Endodermal cell (in vitro differentiated cells): ENCODE measurements at regions not wholly inside any gene's neighbourhood (a gene's known extent, or its start where the extent isn't known, plus 50 kb on each side); places are given as distances from the start of the nearest gene placed in this dataset.

Experiments used
- DNase-seq: peaks from one replicate; pipeline ENCODE4 v3.0.0-alpha.2; 2017
- H3K27ac ChIP-seq: 2 replicates; pipeline ENCODE4 v1.5.1; 2013; ENCODE audit warnings: mild to moderate bottlenecking, low read depth, low read length, moderate library complexity
- H3K27me3 ChIP-seq: 2 replicates; pipeline ENCODE4 v1.6.1; 2013; ENCODE audit warnings: mild to moderate bottlenecking, low read length, moderate library complexity; ENCODE audit not compliant: insufficient read depth, control insufficient read depth, poor library complexity, severe bottlenecking
- H3K36me3 ChIP-seq: 2 replicates; pipeline ENCODE4 v1.7.0; 2013; ENCODE audit warnings: mild to moderate bottlenecking, low read length, moderate library complexity; ENCODE audit not compliant: control insufficient read depth, insufficient read depth
- H3K4me1 ChIP-seq: one replicate; pipeline ENCODE4 v1.7.0; 2013; ENCODE audit warnings: low read length; ENCODE audit not compliant: control insufficient read depth, insufficient read depth
- H3K4me3 ChIP-seq: 2 replicates; pipeline ENCODE4 v1.5.1; 2013; ENCODE audit warnings: mild to moderate bottlenecking, low read length, moderate library complexity
- H3K9ac ChIP-seq: 2 replicates; pipeline ENCODE4 v1.6.1; 2013; ENCODE audit warnings: mild to moderate bottlenecking, low read length, moderate library complexity; ENCODE audit not compliant: poor library complexity, severe bottlenecking; ENCODE audit errors: extremely low read depth
- H3K9me3 ChIP-seq: 2 replicates; pipeline ENCODE4 v1.6.1; 2013; ENCODE audit warnings: mild to moderate bottlenecking, low read length, moderate library complexity; ENCODE audit not compliant: control insufficient read depth
- H3K27ac Mint-ChIP-seq: 2 replicates; pipeline ENCODE4 v1.8.0; 2020; ENCODE audit warnings: mixed read lengths
- H3K27me3 Mint-ChIP-seq: 2 replicates; pipeline ENCODE4 v1.8.0; 2021; ENCODE audit warnings: mild to moderate bottlenecking, mixed read lengths; ENCODE audit not compliant: insufficient read depth
- H3K36me3 Mint-ChIP-seq: 2 replicates; pipeline ENCODE4 v1.8.0; 2020; ENCODE audit warnings: low read depth, mixed read lengths
- H3K4me1 Mint-ChIP-seq: 2 replicates; pipeline ENCODE4 v1.8.0; 2020; ENCODE audit warnings: mixed read lengths
- H3K4me3 Mint-ChIP-seq: 2 replicates; pipeline ENCODE4 v1.8.0; 2020; ENCODE audit warnings: mild to moderate bottlenecking, moderate library complexity, mixed read lengths
- H3K9me3 Mint-ChIP-seq: 2 replicates; pipeline ENCODE4 v1.8.0; 2020; ENCODE audit warnings: mild to moderate bottlenecking, mixed read lengths
- CTCF ChIP-seq: fragments of 200-600 bp; sonication (generic); conservative IDR thresholded peaks from 2 replicates; pipeline ENCODE4 v1.5.0; 2021; ENCODE audit warnings: antibody characterized with exemption, mild to moderate bottlenecking
- WGBS, 2 experiments: methylation state at CpG; one replicate each; pipeline versions ENCODE4 v1.1.5 to v1.1.7; 2013; ENCODE audit warnings: missing lambda C conversion rate in 2 of 2, mixed read lengths in 1 of 2; ENCODE audit not compliant: insufficient coverage in 1 of 2, insufficient read length in 1 of 2; 5-methylcytosine and 5-hydroxymethylcytosine counted together

DNA sequence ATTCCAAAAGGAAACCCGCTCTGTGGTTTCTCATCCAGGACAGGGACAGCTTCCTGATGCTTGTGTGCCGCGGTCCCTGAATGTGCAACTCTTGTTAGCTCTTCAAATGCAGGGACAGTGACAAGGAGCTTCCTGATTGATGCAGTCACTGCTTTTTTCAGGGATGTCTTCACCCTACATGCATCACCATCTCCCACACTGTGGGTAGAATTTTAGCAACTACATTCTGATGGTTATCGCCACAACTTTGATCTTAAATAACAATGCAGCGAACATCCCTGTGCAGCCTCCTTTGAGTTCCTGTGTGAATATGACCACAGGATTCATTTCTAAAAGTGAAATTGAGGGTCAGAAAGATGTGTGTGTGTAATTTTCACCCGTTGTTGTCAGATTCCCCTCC is 115.0 kb downstream of the GGTLC2 start:
- Histone ChIP-seq H3K36me3 (no peaks in the 10 kb centered on the region), H3K4me3 (no peak overlapping the region), H3K27me3 (peaks cover 22% of the 10 kb centered on the region), H3K27ac (no peak overlapping the region), H3K4me1 (no peaks in the 10 kb centered on the region), H3K9me3 (no peaks in the 10 kb centered on the region), H3K9ac (no peak overlapping the region)
- no peak overlapping the region for H3K27ac Mint-ChIP-seq
- no peaks in the 10 kb centered on the region for H3K36me3 Mint-ChIP-seq
- 75 to 83% methylated on average over 6 of the region's 6 CpGs for WGBS, 2 experiments
- H3K4me1 Mint-ChIP-seq, result no peaks in the 10 kb centered on the region
- no peak overlapping the region for H3K4me3 Mint-ChIP-seq
- no peak for DNase-seq
- no peaks in the 10 kb centered on the region for H3K9me3 Mint-ChIP-seq
- TF ChIP-seq CTCF, result no peak
- H3K27me3 Mint-ChIP-seq, result peaks cover 69% of the 10 kb centered on the region

GRCh38 chr22:22759889-22760546 is 115.6 kb downstream of the GGTLC2 start:
- Histone ChIP-seq H3K4me1 (no peaks in the 10 kb centered on the region), H3K36me3 (no peaks in the 10 kb centered on the region), H3K4me3 (no peak overlapping the region), H3K9me3 (no peaks in the 10 kb centered on the region), H3K27ac (no peak overlapping the region), H3K27me3 (peaks cover 22% of the 10 kb centered on the region), H3K9ac (no peak overlapping the region)
- no peak overlapping the region for H3K4me3 Mint-ChIP-seq
- no peak for TF ChIP-seq CTCF
- no peaks in the 10 kb centered on the region for H3K36me3 Mint-ChIP-seq
- H3K4me1 Mint-ChIP-seq, result no peaks in the 10 kb centered on the region
- H3K27ac Mint-ChIP-seq, result no peak overlapping the region
- peaks cover 71% of the 10 kb centered on the region for H3K27me3 Mint-ChIP-seq
- H3K9me3 Mint-ChIP-seq, result no peaks in the 10 kb centered on the region
- WGBS, 2 experiments, result 97 to 100% methylated on average over 1 to 6 of the region's 7 CpGs
- no peak for DNase-seq

DNA sequence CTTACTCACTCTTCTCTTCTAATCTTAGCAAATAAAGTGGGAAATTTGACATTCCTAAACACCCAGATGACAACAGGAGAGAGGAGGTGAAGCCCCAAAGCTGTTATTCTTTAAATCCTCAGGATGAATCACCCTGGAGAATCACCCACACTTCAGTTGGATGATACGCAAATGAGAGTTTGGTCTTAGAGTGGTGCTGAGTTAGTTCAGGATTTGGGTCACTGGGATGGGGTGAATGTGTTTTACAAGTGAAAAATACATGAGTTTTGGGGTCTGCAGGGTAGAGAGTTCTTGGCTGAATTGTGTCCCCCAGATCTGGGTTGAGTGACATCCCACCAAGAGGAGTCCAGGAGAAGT is 117.2 kb downstream of the GGTLC2 start:
- no peak for TF ChIP-seq CTCF
- H3K27me3 Mint-ChIP-seq, result peaks cover 68% of the 10 kb centered on the region

More for the DNA sequence above, 117.2 kb downstream of the GGTLC2 start:
- WGBS, 2 experiments, result 100% methylated on average over 1 of the region's 1 CpG; no CpG with 5 or more reads in 1 of the 2 experiments
- peaks cover 18% of the 10 kb centered on the region for H3K27me3 ChIP-seq
- no peaks in the 10 kb centered on the region for H3K36me3 ChIP-seq
- H3K9me3 Mint-ChIP-seq, result no peaks in the 10 kb centered on the region
- H3K9me3 ChIP-seq, result no peaks in the 10 kb centered on the region
- no peaks in the 10 kb centered on the region for H3K36me3 Mint-ChIP-seq
- DNase-seq, result no peak
- H3K4me1 Mint-ChIP-seq, result no peaks in the 10 kb centered on the region
- H3K27ac Mint-ChIP-seq, result no peak overlapping the region
- no peaks in the 10 kb centered on the region for H3K4me1 ChIP-seq
- no peak overlapping the region for H3K9ac ChIP-seq
- no peak overlapping the region for H3K4me3 Mint-ChIP-seq
- H3K27ac ChIP-seq, result no peak overlapping the region
- no peak overlapping the region for H3K4me3 ChIP-seq
